ENCODE measurements at regions not wholly inside any gene's neighbourhood (a gene's known extent, or its start where the extent isn't known, plus 50 kb on each side); places are given as distances from the start of the nearest gene placed in this dataset.
"Not testable (repeated sequence)": the region's sequence is repeated elsewhere in the genome, so short reads cannot be mapped to it uniquely, and the experiment has no call there.

DNA sequence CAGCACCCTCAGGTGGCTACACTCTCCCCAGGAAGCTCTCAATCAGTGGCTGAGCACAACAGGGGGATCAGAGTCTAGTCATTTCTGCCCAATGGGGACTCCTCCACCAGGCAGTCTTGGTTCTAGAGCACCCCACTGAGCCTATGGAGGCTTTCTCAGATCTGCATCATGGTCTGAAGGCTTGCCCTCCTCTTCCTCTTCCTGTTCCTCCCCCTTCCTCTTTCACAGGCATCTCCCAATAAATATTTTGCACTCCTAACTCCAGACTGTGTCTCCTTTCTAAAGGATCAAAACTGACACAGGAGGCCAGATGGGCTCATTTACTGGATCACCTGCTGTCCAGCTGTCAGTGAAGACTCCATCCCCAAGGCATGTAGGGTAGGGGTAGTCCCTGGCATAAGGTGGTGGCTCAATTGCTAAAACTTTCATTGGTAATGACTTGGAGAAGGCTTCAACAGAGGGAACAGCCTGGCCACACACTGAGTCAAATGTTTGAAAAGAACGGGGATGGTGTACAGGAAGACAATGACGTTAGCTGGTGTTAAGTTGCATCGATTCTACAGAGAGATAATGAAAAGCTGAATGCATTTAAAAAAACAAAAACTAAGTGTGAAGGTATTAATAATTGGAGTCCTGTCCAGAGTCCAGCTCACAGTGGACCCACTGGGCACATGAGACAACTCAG, 84.2 kb upstream of the SLC2A1 start:
- DNase-seq (ENCODE audit: low read depth in 2 of 2) = no peak

DNA sequence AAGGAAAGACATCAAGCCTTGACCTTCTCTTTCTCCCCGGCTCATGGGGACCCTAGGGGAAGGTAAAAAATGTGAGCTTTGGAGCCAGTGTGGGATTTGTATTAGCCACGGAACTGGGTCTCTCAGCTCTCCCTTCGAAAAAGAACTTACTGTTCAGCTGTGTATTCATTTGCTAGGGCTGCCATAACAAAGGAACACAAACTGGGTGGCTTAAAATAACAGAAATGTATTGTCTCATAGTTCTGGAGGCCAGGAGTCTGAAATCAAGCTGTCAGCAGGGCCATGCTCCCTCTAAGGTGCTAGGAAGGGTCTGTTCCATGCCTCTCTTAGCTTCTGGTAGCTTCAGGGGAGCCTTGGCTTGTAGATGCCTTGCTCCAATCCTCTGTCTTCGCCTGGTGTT, 83.5 kb upstream of the SLC2A1 start:
- DNase-seq (ENCODE audit: low read depth in 2 of 2) = no peak

DNA sequence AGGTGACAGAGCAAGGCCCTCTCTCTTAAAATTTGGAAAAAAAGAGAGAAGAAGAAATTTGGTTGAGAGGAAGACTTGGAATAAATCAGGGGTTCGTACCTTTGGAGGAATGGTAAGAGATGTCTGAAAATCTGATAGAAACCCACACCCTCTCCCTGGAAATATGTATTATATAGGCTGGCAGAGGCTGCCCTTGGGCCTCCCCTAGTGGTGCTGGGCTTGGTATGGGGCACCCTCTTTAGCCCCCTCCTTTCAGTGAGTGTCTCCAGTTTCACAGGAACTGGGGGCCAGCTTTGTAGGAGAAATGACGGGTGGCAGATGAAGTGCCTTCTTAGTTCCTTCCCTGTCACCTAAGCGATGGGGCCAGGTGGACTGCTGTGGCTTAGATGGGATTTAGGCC, 82.9 kb upstream of the SLC2A1 start:
- no peak for DNase-seq (ENCODE audit: low read depth in 2 of 2)

DNA sequence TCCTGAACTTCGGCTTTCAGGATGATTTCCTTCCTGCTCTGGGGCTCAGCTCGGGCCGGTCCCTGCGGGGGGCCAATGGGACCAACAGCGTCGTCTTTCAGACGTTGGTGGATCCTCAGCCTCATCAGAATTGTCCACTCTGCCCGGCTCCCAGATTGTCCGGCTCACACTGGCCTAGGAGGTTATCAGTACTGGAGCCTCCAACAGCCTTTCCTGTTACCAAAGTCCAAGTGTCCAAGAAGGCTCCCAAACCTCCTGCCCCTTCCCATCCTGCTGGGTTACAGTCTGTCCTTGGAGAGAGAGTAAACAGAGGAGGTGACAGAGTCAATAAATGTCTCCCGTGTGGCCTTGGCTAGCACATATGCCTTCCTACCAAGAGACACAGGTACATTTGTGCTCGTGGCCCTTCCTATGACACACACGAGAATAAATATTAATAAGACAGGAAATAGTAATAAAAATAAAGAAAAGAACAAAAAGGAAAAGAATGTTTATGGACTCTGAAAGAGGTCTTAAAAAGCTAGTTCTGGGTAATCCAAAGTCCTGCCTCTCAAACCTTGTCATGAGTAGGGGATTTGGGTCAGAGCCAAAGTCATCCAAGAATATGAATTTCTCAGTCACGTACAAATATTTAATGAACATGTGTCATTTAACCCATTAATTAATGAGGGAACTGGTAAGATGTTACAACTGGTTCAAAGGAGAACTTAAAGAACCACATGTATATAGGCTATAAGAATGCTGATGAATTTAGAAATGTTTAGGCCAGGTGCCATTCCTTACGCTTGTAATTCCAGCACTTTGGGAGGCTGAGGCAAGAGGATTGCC, 80.8 kb upstream of the SLC2A1 start:
- DNase-seq (ENCODE audit: low read depth in 2 of 2) = no peak

DNA sequence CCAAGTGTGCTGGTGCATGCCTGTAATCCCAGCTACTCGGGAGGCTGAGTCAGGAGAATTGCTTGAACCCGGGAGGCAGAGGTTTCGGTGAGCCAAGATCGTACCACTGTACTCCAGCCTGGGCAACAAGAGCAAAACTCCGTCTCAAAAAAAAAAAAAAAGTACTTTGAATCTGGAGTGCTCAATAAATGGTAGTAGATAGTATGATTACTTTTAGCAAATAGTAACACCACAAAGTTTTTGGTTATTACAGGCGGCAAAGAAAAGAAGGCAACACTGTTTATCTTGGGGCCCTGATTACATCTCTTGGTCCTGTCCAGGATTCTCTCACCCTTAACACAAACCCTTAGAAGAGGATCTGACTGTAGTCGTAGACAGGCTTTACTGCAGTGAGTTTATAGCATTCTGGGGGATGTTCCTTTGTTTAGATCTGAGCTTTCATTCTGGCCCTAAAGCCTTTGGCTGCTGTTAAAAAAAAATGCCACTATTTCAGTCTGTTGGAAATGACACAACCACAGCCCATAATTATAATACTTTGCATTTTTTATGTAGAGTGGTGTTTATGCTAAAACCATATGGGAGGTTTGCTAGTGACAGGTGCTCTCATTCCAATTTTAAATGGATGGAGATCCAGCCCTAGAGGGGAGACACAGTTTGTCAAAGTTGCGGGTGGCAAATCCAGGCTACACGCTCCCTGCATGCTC, 79.7 kb upstream of the SLC2A1 start:
- no peak for DNase-seq (ENCODE audit: low read depth in 2 of 2)

DNA sequence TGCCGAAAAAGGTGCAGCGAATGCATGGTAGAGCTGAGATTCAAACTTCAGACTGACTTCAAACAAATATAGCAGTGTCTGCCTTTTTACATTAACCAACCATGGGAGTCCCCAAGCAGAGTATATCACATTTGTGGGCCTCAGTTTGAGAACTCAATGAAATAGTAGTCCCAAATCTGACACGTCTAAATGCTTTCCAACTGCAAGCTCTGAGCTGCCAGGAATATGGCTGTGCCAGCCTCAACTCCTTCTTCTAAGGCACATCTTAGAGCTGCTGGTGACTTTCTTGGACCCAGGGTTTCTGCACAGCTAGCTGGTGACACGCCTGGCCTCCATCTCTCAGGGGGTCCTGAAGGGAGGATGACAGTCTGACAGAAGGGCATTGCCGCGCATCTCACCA, 78.8 kb upstream of the SLC2A1 start:
- DNase-seq (ENCODE audit: low read depth in 2 of 2) = no peak

DNA sequence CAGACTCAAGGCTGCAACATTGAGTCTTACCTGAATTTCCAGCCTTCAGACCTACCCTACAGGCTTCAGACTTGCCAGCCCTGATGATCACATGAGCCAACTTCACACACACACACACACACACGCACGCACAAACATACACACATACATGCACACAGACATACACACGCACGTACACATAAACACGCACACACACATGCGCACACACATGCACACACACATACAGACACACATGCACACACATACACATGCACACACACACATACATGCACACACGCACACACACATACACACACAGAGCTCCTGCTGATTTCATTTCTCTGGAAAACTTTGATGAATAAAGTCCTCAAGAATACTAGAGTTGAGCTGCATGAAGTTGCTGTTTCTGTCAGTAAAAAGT, 78.3 kb upstream of the SLC2A1 start:
- no peak for DNase-seq (ENCODE audit: low read depth in 2 of 2)

DNA sequence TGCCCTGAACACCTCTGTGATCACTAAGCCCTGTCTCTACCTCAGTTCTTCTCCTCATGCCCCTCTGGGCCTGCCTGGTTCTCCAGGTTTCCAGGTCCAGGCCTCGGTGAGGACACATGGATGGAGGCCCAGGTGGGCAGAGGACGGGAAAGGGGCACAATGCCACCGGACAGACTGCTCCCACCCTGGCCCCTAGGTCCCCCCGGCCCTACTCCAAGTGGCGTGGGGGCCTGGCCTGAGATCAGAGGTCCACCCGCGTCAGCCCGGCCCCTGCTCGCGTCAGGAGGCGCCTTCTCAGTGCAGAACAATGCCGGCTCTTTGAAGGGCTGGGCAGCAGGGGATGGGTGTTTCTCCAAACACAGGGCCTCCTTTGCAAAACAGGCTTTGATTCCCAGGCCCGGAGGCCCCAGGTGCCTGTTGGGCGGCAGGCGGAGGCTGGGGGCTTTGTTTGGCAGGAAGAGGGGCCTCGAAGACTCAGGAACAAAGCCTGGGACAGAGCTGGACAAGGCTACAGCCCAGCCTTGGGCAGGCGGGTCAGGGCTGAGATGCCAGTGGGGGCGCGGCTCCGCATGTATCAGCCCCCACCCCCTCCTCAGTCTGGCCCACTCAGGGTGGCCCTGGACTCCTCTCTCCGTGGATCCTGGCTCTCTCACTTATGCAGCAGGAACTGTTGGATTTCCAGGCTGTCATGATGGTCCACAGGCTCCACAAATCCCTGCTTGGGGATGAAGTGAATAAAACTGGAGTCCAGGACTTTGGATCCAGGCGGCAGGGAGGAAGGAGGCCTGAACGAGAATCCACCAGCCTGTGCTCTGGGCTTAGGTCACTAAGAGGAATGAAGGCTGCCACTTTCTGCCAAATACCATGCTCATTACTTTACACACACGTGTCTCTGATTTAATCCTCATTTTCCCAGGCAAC, 77.4 kb upstream of the SLC2A1 start:
- DNase-seq (ENCODE audit: low read depth in 2 of 2) = no peak

DNA sequence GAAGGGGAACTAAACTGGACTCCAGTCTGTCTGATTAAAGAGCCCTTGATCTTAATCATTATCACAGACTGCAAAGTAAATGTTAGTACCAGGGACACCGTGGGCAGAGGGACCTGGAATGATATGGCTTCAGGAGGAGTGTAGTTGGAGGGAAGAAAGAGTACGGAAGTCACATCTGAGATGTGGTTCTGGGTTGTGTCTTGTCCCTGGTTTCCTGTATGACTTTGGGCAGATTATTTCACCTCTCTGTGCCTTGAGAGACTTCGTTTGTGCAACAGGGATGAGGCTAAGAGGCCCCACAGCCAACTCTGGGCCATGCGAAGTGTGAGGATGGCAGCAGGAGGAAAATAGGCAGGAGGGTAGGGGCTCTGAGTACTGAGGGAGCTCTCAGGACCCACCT, 76.1 kb upstream of the SLC2A1 start:
- no peak for DNase-seq (ENCODE audit: low read depth in 2 of 2)

DNA sequence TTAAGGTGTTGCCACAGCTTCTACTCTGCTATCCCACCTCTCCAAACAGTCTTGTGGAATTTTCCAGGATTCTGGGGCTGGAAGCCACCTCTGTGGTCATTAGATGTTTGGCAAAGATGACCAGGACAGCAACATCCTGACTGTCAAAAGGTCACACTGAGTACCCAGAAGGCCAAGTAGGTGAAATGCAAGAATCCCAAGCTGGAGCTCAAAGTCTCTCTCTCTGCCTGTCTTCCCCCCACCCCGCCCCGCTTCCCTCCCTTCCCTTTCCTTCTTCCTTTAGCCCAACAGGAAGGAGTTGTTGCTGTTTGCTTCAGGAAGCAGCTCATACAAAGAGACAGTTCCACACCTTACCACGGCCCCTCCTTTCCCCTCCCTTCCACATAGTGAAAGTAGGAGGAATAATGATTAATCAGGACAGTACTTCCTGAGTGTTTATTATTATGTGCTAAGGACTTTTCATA, 75.6 kb upstream of the SLC2A1 start:
- DNase-seq (ENCODE audit: low read depth in 2 of 2) = no peak

DNA sequence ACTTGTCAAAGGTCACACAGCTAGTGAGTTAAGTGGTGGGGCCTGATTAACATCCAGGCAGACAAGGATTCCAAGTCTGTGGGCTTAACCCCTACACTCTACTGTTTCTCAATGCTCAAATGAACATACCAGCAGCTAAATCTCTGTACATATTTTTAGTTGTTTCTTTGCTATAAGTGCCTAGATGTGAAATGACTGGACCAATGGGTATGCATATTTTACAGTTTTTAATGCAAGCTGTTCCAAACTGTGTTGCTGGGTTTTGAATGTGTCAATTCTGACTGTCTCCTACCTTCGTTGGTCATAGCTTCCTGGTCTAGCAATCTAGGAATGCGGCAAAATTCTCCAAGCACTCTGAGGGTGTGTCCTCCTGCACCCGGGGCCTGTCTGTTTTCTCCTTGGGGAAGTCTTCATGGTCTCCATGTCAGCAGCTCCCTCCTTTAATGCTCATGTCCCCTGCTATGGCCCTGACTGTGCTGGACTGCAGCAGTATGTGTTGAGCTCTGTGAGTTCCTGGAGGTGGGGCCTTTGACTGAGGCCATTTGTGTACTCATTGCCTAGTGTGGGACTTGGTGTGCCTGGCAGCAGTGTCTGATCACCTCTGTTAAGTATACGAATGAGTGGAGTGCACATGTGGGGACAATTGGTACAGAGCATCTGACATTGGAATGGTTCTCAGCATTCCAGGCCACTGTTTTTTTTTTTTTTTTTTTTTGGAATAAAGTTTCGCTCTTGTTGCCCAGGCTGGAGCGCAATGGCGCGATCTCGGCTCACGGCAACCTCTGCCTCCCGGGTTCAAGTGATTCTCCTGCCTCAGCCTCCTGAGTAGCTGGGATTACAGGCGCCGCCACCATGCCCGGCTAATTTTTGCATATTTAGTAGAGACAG, 72.9 kb upstream of the SLC2A1 start:
- DNase-seq (ENCODE audit: low read depth in 2 of 2) = no peak

DNA sequence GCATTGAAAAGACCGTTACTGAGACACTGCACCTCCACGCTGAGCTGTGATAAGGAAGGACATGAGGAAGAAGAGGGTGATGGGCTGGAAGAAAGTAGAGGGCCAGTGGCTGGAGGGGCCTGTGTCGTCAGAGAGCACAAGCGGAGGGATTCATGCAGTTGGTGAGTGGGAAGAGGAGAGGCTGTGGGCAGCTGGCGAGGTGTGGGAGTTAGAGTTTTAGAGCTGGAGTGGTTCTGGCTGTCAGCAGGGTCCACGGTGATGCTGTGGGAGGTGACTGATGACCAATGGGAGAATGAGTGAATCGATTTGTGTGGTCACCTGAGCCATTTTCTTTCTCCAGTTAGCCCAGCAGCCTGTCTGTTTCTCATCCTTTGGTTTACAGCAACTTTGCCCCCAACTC, 66.2 kb upstream of the SLC2A1 start:
- DNase-seq (ENCODE audit: low read depth in 2 of 2) = no peak

DNA sequence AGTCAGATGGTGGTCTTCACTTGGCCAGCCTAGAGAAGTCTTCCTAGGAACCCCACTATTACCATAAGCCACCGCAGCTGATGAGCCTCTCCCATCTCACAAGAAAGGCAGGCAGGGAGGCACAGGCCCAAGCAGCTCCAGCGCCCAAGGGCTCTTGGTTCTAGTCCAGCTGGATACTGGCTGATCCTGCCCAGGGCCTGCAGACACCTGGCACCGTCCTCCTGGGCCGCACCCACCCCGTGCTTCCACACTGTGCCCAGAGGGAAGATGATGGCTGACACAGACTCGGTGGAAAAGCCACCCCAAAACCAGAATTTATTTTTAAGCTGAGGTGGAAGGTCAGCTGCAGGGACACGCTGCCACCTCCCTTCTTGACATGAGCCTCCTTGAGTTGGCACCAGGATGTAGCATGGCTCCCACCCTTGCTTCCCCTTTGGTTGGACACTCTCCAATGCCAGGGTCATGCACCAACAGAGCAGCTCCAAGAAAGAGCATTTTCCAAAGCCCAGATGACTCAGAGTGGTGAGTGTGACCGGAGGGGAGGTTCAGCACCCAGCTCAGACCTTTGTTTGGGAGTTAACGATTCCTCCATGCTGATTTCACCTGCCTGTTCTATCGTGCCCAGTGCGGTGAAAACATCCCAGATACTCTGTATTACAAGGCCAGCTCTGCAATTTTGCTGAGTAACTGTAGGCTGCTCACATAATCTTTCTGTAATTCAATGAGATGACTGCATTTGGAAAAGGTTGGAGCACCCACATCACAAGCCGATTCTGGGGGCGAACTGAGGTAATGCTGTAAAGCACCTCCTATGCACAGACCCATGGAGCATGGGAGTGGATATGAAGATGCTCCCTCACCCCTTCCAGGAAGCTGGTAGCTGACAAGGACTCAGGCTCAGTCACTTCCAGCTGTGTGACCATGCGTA, 63.1 kb upstream of the SLC2A1 start:
- DNase-seq (ENCODE audit: low read depth in 2 of 2) = no peak

DNA sequence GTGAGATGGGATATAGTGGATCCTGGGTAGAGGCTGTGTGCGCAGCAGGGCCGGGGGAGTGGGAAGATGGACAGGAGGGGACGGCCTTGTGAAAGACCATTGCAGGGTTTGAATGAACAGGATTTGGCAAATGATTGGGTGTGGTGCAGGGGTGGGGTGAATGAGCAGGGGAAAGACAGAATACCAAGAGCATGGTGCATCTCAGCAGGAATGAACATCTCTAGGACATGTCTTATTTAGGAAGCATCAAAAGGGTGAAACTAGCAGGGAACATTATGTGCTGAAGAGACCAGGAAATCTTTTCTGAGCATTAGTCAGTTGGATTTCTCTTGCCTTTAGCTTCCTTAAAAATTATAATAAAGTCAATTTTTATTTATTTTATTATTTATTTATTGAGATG, 60.6 kb upstream of the SLC2A1 start:
- no peak for DNase-seq (ENCODE audit: low read depth in 2 of 2)

DNA sequence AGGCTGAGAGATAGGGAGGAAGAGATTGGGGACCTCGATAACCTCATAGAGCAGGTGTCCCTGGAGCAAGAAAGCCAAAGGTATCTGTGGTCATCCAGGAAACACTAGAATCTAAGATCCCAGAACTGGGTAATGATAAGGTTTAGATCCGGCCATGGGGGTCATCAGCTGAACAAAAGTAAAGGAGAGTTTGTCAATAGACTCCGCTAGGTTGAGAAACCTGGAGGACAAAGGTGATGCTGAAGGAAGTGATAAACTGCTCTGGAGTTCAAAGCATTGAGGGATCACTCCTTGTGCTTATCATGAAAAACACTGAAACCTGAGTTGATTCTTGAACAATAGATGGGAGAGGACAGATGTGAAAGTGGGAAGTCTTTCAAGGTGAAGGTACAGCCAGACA, 59.5 kb upstream of the SLC2A1 start:
- DNase-seq (ENCODE audit: low read depth in 2 of 2) = no peak

DNA sequence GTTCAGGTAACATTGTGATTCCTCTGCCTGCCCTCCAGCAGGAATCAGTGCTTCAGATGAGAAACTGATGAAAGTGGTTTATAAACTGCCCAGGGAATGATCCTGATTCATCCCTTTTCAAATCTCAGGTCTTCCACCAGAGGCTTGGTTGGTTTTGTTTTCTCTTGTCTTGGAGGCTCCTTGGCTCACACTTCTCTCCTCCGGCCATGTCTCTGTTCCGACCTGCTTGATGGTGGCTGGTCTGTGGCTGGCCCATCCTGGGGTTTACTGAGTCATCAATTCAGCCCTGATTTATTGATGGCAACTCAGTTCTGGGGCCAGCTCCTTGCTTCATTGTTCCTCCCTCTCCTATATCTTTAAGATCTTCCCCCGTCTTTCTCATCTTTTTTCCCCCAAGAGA, 56.6 kb upstream of the SLC2A1 start:
- DNase-seq (ENCODE audit: low read depth in 2 of 2) = no peak

DNA sequence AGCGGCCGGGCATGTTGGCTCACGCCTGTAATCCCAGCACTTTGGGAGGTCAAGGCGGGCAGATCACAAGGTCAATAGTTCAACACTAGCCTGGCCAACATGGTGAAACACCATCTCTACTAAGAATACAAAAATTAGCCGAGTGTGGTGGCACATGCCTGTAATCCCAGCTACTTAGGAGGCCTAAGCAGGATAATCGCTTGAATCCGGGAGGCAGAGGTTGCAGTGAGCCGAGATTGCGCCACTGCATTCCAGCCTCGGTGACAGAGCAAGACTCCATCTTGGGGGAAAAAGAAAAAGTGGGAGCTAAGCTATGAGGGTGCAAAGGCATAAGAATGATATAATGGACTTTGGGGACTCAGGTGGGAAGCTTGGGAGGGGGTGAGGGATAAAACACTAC, 55.9 kb upstream of the SLC2A1 start:
- not testable (repeated sequence) for DNase-seq (ENCODE audit: low read depth in 2 of 2)

DNA sequence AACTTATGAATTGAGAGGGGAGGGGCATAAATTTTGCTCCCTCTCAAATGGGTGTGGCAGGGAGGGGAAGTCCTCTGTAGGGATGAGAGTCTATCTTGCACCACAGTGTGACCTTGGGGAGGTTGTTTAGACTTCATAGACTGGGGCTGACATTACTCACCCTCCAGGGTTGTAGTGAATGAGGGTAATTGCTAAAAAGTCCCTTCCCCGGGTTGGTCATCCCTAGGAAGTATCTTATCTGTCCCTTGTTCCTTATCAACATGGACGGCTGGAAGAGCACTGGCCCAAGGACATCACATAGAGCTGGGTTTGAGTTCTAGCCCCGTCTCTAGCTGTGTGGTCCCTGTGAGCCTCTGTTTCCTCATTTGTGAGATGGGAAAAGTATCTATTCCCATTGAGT, 52.4 kb upstream of the SLC2A1 start:
- DNase-seq (ENCODE audit: low read depth in 2 of 2) = no peak

DNA sequence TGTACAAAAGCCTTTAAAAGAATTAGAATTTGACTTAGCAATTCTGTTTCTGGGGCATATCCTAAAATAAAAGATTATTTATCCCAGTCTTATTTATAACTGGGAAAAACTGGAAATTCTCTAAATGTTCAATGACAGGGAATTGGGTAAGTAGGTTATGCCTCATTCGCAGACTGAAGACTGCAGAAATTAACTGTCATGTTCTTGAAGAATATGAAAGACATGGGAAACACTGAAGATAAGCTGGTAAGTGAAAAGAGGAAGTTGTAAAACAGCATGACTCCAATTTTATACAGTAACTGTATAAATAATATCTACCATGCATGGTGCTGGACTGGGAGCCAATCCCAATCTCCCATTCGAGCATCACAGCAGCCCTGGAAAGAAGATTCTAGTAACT, 50.6 kb upstream of the SLC2A1 start:
- DNase-seq (ENCODE audit: low read depth in 2 of 2) = no peak

Data from stimulated activated CD4-positive, alpha-beta T cell treated with anti-CD3 and anti-CD28 coated beads, Interleukin-15, amount 100 ng/mL, for 48 hours (primary cell).